ENCODE measurements at regions not wholly inside any gene's neighbourhood (a gene's known extent, or its start where the extent isn't known, plus 50 kb on each side); places are given as distances from the start of the nearest gene placed in this dataset.

GRCh38 chr4:117755438-117755837 is 278.8 kb upstream of the NDST3 start:
- Histone ChIP-seq H3K27ac (no peak overlapping the region), H3K4me3 (no peak overlapping the region), H3K36me3 (no peaks in the 10 kb centered on the region), H3K9me3 (no peaks in the 10 kb centered on the region), H3K27me3 (no peaks in the 10 kb centered on the region), H3K4me1 (no peaks in the 10 kb centered on the region)
- DNase-seq = no peak
- TF ChIP-seq CTCF (IDR thresholded peaks at IDR 0.05) (no peak), POLR2A (IDR thresholded peaks at IDR 0.05) (no peak)

- DNase-seq = no peak
- TF ChIP-seq CTCF (IDR thresholded peaks at IDR 0.05) = no peak
- TF ChIP-seq POLR2A (IDR thresholded peaks at IDR 0.05) = no peak
- H3K27me3 ChIP-seq = no peaks in the 10 kb centered on the region
Observed at GRCh38 chr4:117768610-117769009, 265.7 kb upstream of the NDST3 start.

GRCh38 chr4:117770269-117771102 is 263.8 kb upstream of the NDST3 start:
- TF ChIP-seq CTCF (IDR thresholded peaks at IDR 0.05) = no peak
- TF ChIP-seq POLR2A (IDR thresholded peaks at IDR 0.05) = no peak
- no peak for DNase-seq
- H3K9me3 ChIP-seq = no peaks in the 10 kb centered on the region
- H3K36me3 ChIP-seq = no peaks in the 10 kb centered on the region
- H3K4me1 ChIP-seq = no peaks in the 10 kb centered on the region
- H3K27ac ChIP-seq = no peak overlapping the region
- no peak overlapping the region for H3K4me3 ChIP-seq
- no peaks in the 10 kb centered on the region for H3K27me3 ChIP-seq

More at GRCh38 chr4:117768610-117769009, 265.7 kb upstream of the NDST3 start:
- Histone ChIP-seq H3K27ac (no peak overlapping the region), H3K4me3 (no peak overlapping the region), H3K36me3 (no peaks in the 10 kb centered on the region), H3K9me3 (no peaks in the 10 kb centered on the region), H3K4me1 (no peaks in the 10 kb centered on the region)

GRCh38 chr4:117771647-117772337 is 262.5 kb upstream of the NDST3 start:
- H3K4me1 ChIP-seq = no peaks in the 10 kb centered on the region
- DNase-seq = no peak
- no peaks in the 10 kb centered on the region for H3K9me3 ChIP-seq
- H3K36me3 ChIP-seq = no peaks in the 10 kb centered on the region
- H3K27ac ChIP-seq = no peak overlapping the region
- H3K4me3 ChIP-seq = no peak overlapping the region
- peak in 1 of 6 experiments; percentile 3 for TF ChIP-seq CTCF (IDR thresholded peaks at IDR 0.05)
- TF ChIP-seq POLR2A (IDR thresholded peaks at IDR 0.05) = no peak
- no peaks in the 10 kb centered on the region for H3K27me3 ChIP-seq

- H3K9me3 ChIP-seq = no peaks in the 10 kb centered on the region
- DNase-seq = peak in 1 of 3 donors; percentile 49
- no peaks in the 10 kb centered on the region for H3K27me3 ChIP-seq
- no peaks in the 10 kb centered on the region for H3K4me1 ChIP-seq
- no peak for TF ChIP-seq POLR2A (IDR thresholded peaks at IDR 0.05)
- no peak for TF ChIP-seq CTCF (IDR thresholded peaks at IDR 0.05)
- H3K4me3 ChIP-seq = no peak overlapping the region
- no peak overlapping the region for H3K27ac ChIP-seq
- H3K36me3 ChIP-seq = no peaks in the 10 kb centered on the region
Observed at GRCh38 chr4:117773064-117773936, 261.0 kb upstream of the NDST3 start.

Data from Peyer's patch (tissue), 4 donors.